ENCODE measurements at regions not wholly inside any gene's neighbourhood (a gene's known extent, or its start where the extent isn't known, plus 50 kb on each side); places are given as distances from the start of the nearest gene placed in this dataset.

DNA sequence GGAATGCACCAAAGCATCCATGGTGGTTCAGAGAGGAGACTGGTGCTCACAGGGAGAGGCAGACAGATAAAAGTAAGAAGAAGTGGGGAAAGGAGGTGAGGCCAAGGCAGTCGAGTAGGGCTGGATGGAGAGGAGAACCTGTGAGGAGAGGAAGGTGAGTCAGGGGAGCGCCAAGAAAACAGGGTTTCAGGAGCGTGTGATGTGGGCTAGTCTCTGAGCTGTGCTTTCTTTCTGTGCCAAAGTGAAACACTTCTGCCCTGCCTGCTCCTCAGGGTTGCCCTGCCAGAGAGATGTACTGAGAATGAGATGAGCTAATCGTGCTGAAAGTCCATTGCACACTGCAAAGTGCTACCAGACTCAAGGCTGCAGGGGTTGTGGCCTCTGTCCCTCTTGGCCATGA lies 310.7 kb upstream of the CCL2 start:
- TF ChIP-seq EZH2phosphoT487 (IDR thresholded peaks at IDR 0.05; ENCODE audit: low read length) (no peak), EZH2 (optimal IDR thresholded peaks at IDR 0.05; ENCODE audit: low read depth, low read length) (no peak)
- TF ChIP-seq, protein P1, sequence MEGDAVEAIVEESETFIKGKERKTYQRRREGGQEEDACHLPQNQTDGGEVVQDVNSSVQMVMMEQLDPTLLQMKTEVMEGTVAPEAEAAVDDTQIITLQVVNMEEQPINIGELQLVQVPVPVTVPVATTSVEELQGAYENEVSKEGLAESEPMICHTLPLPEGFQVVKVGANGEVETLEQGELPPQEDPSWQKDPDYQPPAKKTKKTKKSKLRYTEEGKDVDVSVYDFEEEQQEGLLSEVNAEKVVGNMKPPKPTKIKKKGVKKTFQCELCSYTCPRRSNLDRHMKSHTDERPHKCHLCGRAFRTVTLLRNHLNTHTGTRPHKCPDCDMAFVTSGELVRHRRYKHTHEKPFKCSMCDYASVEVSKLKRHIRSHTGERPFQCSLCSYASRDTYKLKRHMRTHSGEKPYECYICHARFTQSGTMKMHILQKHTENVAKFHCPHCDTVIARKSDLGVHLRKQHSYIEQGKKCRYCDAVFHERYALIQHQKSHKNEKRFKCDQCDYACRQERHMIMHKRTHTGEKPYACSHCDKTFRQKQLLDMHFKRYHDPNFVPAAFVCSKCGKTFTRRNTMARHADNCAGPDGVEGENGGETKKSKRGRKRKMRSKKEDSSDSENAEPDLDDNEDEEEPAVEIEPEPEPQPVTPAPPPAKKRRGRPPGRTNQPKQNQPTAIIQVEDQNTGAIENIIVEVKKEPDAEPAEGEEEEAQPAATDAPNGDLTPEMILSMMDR (IDR thresholded peaks at IDR 0.05; ENCODE audit: low read length): no peak
- H3K9me2 ChIP-seq (replicated peaks; ENCODE audit: insufficient read depth, low read length): no peaks in the 10 kb centered on the region
- H4K20me1 ChIP-seq (ENCODE audit: insufficient read depth, low read length): no peaks in the 10 kb centered on the region
- H3K9ac ChIP-seq (ENCODE audit: low read length): no peak overlapping the region
- H3K79me2 ChIP-seq (ENCODE audit: low read length): no peaks in the 10 kb centered on the region
- H2AFZ ChIP-seq (ENCODE audit: low read length): no peak overlapping the region
- H3F3A ChIP-seq (ENCODE audit: insufficient read depth, low read length): no peaks in the 10 kb centered on the region
- no peaks in the 10 kb centered on the region for H3K36me3 ChIP-seq (replicated peaks; ENCODE audit: insufficient read depth, low read length)
- H3K27me3 ChIP-seq (replicated peaks; ENCODE audit: insufficient read depth, low read length): no peaks in the 10 kb centered on the region
- H3K4me2 ChIP-seq (ENCODE audit: low read depth, low read length): no peak overlapping the region
- no peaks in the 10 kb centered on the region for H3K9me3 ChIP-seq (replicated peaks; ENCODE audit: insufficient read depth, low read length)
- H3K4me3 ChIP-seq (ENCODE audit: low read length): no peak overlapping the region
- DNase-seq: no peak
- no peak overlapping the region for H3K27ac ChIP-seq (ENCODE audit: low read length)
- H3K4me1 ChIP-seq (ENCODE audit: low read length): no peaks in the 10 kb centered on the region

DNA sequence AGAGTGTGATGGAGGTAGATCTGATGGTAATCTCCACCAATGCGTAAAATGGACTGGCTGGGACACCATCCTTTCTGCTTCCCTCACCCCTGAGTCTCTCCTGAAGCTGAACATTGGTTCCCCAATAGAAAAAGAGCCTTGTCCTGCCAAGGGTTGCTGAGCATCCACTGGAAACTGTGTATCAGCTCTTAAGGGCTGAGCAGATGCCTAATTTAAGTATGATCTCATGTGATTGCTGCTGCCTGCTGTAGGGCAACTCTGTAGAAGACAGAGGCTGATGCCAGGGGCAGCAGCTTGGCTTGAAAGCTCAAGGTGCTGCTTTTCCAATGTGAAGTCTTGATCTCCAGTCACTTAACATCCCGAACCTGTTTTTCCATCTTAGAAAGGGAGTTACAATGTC lies 310.3 kb upstream of the CCL2 start:
- no peak for TF ChIP-seq EZH2 (optimal IDR thresholded peaks at IDR 0.05; ENCODE audit: low read depth, low read length)
- no peak for TF ChIP-seq EZH2phosphoT487 (IDR thresholded peaks at IDR 0.05; ENCODE audit: low read length)
- TF ChIP-seq, protein P1 (IDR thresholded peaks at IDR 0.05; ENCODE audit: low read length): no peak
- no peaks in the 10 kb centered on the region for H3K27me3 ChIP-seq (replicated peaks; ENCODE audit: insufficient read depth, low read length)

DNA sequence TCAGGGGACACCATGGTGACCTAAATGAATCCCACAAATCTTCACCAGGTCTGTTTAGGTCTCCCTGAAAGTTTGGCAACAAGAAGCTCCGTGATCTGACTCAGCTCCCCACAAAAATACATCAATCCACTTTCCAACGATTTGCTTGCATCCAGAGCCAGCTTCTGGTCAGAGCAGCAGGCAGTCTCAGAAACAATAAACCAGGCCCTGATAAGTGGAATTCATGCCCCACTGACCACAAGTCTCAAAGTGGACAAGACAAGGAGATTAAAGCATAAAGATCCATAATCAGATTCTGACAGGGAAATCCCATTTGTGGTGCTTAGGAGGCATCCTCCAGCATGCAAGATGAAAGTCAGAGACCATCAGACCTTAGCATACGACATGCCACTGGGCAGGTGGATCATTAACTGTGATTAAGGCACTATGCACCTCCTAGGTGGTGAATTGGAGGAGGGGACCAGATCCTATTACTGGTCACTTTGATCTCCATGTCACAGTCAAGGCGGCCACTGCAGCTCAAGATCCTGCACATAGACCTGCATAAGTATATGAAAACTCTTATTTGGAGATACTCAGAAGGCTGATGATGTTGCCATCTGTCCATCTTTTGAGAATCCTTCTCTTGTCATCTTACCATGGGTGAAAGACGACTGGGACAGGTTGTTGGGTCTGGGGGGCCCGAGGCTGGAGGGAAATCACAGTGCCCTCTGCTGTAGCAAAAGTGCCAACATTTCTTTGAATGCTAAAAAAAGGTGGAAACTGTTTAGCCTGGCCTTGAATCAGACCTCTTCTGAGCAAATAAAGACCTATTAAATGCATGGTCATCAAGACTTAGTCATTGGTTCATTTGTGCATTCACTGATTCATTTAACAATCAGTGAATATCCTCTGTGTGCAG lies 309.2 kb upstream of the CCL2 start:
- DNase-seq: no peak
- Histone ChIP-seq H3F3A (ENCODE audit: insufficient read depth, low read length) (no peaks in the 10 kb centered on the region), H3K36me3 (replicated peaks; ENCODE audit: insufficient read depth, low read length) (no peaks in the 10 kb centered on the region), H3K4me2 (ENCODE audit: low read depth, low read length) (no peak overlapping the region), H3K9me3 (replicated peaks; ENCODE audit: insufficient read depth, low read length) (no peaks in the 10 kb centered on the region), H3K27me3 (replicated peaks; ENCODE audit: insufficient read depth, low read length) (no peaks in the 10 kb centered on the region), H4K20me1 (ENCODE audit: insufficient read depth, low read length) (no peaks in the 10 kb centered on the region), H3K27ac (ENCODE audit: low read length) (no peak overlapping the region), H3K4me1 (ENCODE audit: low read length) (no peaks in the 10 kb centered on the region), H3K9ac (ENCODE audit: low read length) (no peak overlapping the region), H3K9me2 (replicated peaks; ENCODE audit: insufficient read depth, low read length) (no peaks in the 10 kb centered on the region), H3K4me3 (ENCODE audit: low read length) (no peak overlapping the region), H2AFZ (ENCODE audit: low read length) (no peak overlapping the region), H3K79me2 (ENCODE audit: low read length) (no peaks in the 10 kb centered on the region)
- no peak for TF ChIP-seq EZH2phosphoT487 (IDR thresholded peaks at IDR 0.05; ENCODE audit: low read length)
- TF ChIP-seq, protein P1 (IDR thresholded peaks at IDR 0.05; ENCODE audit: low read length): no peak
- no peak for TF ChIP-seq EZH2 (optimal IDR thresholded peaks at IDR 0.05; ENCODE audit: low read depth, low read length)

More for the DNA sequence above, 310.3 kb upstream of the CCL2 start:
- Histone ChIP-seq H3K36me3 (replicated peaks; ENCODE audit: insufficient read depth, low read length) (no peaks in the 10 kb centered on the region), H4K20me1 (ENCODE audit: insufficient read depth, low read length) (no peaks in the 10 kb centered on the region), H3K4me2 (ENCODE audit: low read depth, low read length) (no peak overlapping the region), H3K4me1 (ENCODE audit: low read length) (no peaks in the 10 kb centered on the region), H3K79me2 (ENCODE audit: low read length) (no peaks in the 10 kb centered on the region), H3K4me3 (ENCODE audit: low read length) (no peak overlapping the region), H3K27ac (ENCODE audit: low read length) (no peak overlapping the region), H3K9ac (ENCODE audit: low read length) (no peak overlapping the region), H2AFZ (ENCODE audit: low read length) (no peak overlapping the region), H3K9me2 (replicated peaks; ENCODE audit: insufficient read depth, low read length) (no peaks in the 10 kb centered on the region), H3F3A (ENCODE audit: insufficient read depth, low read length) (no peaks in the 10 kb centered on the region), H3K9me3 (replicated peaks; ENCODE audit: insufficient read depth, low read length) (no peaks in the 10 kb centered on the region)
- DNase-seq: no peak

Measured in MM.1S (cell line).